ENCODE measurements at regions not wholly inside any gene's neighbourhood (a gene's known extent, or its start where the extent isn't known, plus 50 kb on each side); places are given as distances from the start of the nearest gene placed in this dataset.

DNA sequence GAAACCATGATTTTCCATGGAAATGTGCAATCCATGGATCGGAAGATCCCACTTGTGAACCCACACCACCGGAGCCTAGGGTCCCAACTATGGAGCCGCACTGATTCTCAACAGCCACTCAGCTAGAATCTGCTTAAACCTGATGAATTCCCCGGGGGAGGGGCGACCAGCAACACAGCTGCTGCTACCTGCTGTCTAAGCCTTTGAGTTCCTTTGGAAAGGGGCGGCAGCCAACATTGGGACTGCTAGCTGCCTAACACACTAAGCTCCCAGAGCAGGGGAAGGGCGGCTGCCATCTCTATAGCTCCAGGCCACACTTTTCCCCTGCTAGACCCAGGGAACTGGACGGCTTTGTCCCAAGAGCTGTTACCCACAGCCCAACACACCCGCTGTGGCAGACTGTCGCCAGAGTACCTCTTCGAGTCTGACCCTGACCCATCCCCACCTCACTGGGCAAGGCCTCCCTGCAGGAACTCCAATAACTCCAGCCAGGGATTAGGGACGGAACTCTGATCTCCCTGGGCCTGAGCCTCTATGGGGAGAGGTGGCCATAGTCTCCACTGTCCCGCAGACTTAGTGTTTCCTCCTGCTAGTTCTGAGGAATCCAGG, 205.8 kb upstream of the SLC16A7 start:
- ChIA-PET CTCF (no interaction called here), POLR2A (ENCODE audit: unreplicated experiment) (no interaction called here)
- Histone ChIP-seq H3K4me2 (no peak overlapping the region), H2AFZ (no peak overlapping the region), H3K36me3 (ENCODE audit: low read depth) (no peaks in the 10 kb centered on the region), H3K79me2 (ENCODE audit: low read depth) (no peaks in the 10 kb centered on the region), H3K9me2 (ENCODE audit: insufficient read depth) (no peaks in the 10 kb centered on the region), H3K27me3 (ENCODE audit: insufficient read depth, low read depth) (no peaks in the 10 kb centered on the region), H3K4me1 (replicated peaks; ENCODE audit: insufficient read depth) (no peaks in the 10 kb centered on the region), H4K20me1 (ENCODE audit: insufficient read depth) (no peaks in the 10 kb centered on the region), H3K9me3 (ENCODE audit: insufficient read depth, low read depth) (no peaks in the 10 kb centered on the region), H3F3A (ENCODE audit: insufficient read depth, low read depth) (no peaks in the 10 kb centered on the region), H3K4me3 (no peak overlapping the region), H3K27ac (no peak overlapping the region)
- BruUV-seq (replicated peaks), result no TSS peak
- intact Hi-C loops (cut with micrococcal nuclease; ENCODE audit: unreplicated experiment), result no loop called here
- TF ChIP-seq EZH2 (IDR thresholded peaks at IDR 0.05; ENCODE audit: low read depth), result no peak
- no peak for DNase-seq

DNA sequence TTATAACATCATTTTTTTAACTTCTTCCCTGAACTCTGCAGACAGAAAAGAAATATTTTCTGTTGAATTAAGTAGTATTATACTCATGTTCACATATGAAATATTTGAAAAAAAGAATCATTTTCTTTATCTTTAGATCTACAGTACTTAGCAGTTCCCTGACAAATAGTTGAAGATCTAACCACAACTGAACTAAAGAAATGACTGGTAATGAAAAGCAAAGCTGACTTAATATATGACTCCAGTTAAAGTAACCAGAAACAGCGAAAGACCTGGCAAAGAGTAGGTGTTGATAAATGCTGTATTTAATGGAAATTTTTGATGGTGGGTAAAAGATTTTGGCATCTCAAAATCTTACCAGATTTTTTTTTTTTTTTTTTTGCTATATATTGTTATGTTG, 207.1 kb upstream of the SLC16A7 start:
- Histone ChIP-seq H3K27ac (no peak overlapping the region), H3K9me2 (ENCODE audit: insufficient read depth) (no peaks in the 10 kb centered on the region), H3K79me2 (ENCODE audit: low read depth) (no peaks in the 10 kb centered on the region), H3K4me2 (no peak overlapping the region), H4K20me1 (ENCODE audit: insufficient read depth) (no peaks in the 10 kb centered on the region), H2AFZ (no peak overlapping the region), H3K4me1 (replicated peaks; ENCODE audit: insufficient read depth) (no peaks in the 10 kb centered on the region), H3F3A (ENCODE audit: insufficient read depth, low read depth) (no peaks in the 10 kb centered on the region), H3K4me3 (no peak overlapping the region), H3K27me3 (ENCODE audit: insufficient read depth, low read depth) (no peaks in the 10 kb centered on the region), H3K36me3 (ENCODE audit: low read depth) (no peaks in the 10 kb centered on the region), H3K9me3 (ENCODE audit: insufficient read depth, low read depth) (no peaks in the 10 kb centered on the region)
- no TSS peak for BruUV-seq (replicated peaks)
- ChIA-PET CTCF (no interaction called here), POLR2A (ENCODE audit: unreplicated experiment) (no interaction called here)
- intact Hi-C loops (cut with micrococcal nuclease; ENCODE audit: unreplicated experiment), result no loop called here
- TF ChIP-seq EZH2 (IDR thresholded peaks at IDR 0.05; ENCODE audit: low read depth), result no peak
- TF ChIP-seq, protein P1, sequence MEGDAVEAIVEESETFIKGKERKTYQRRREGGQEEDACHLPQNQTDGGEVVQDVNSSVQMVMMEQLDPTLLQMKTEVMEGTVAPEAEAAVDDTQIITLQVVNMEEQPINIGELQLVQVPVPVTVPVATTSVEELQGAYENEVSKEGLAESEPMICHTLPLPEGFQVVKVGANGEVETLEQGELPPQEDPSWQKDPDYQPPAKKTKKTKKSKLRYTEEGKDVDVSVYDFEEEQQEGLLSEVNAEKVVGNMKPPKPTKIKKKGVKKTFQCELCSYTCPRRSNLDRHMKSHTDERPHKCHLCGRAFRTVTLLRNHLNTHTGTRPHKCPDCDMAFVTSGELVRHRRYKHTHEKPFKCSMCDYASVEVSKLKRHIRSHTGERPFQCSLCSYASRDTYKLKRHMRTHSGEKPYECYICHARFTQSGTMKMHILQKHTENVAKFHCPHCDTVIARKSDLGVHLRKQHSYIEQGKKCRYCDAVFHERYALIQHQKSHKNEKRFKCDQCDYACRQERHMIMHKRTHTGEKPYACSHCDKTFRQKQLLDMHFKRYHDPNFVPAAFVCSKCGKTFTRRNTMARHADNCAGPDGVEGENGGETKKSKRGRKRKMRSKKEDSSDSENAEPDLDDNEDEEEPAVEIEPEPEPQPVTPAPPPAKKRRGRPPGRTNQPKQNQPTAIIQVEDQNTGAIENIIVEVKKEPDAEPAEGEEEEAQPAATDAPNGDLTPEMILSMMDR (conservative IDR thresholded peaks at IDR 0.05), result no peak
- no peak for DNase-seq

DNA sequence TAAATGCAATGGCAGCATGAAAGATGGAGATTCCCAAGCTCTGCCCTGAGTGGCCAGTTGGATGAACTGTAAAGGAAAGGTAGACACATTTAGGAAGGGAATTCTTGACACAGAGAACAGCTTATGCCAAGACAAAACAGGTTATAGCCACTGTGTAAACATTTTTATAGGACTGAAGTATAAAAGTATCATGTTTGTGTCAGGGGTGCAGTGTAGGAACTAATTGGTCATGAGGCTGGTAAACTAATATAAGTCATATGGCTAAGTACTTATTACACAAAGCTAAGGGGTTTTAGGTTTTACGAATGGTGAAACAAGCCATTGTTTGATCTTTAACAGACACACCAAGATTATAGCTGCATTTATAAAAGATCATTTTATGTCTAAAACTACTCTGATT, 207.7 kb upstream of the SLC16A7 start:
- CTCF ChIA-PET, result no interaction called here
- H3K9me2 ChIP-seq (ENCODE audit: insufficient read depth), result no peaks in the 10 kb centered on the region
- no peaks in the 10 kb centered on the region for H3K27me3 ChIP-seq (ENCODE audit: insufficient read depth, low read depth)
- H3K4me2 ChIP-seq, result no peak overlapping the region
- no peaks in the 10 kb centered on the region for H3K36me3 ChIP-seq (ENCODE audit: low read depth)
- H3F3A ChIP-seq (ENCODE audit: insufficient read depth, low read depth), result no peaks in the 10 kb centered on the region
- H3K4me3 ChIP-seq, result no peak overlapping the region
- no peaks in the 10 kb centered on the region for H3K4me1 ChIP-seq (replicated peaks; ENCODE audit: insufficient read depth)
- H3K27ac ChIP-seq, result no peak overlapping the region
- no peaks in the 10 kb centered on the region for H3K79me2 ChIP-seq (ENCODE audit: low read depth)
- no peak for DNase-seq
- POLR2A ChIA-PET (ENCODE audit: unreplicated experiment), result no interaction called here
- H2AFZ ChIP-seq, result no peak overlapping the region
- no peaks in the 10 kb centered on the region for H4K20me1 ChIP-seq (ENCODE audit: insufficient read depth)
- intact Hi-C loops (cut with micrococcal nuclease; ENCODE audit: unreplicated experiment), result no loop called here
- TF ChIP-seq, protein P1 (conservative IDR thresholded peaks at IDR 0.05), result no peak
- TF ChIP-seq EZH2 (IDR thresholded peaks at IDR 0.05; ENCODE audit: low read depth), result no peak
- no peaks in the 10 kb centered on the region for H3K9me3 ChIP-seq (ENCODE audit: insufficient read depth, low read depth)
- no TSS peak for BruUV-seq (replicated peaks)

DNA sequence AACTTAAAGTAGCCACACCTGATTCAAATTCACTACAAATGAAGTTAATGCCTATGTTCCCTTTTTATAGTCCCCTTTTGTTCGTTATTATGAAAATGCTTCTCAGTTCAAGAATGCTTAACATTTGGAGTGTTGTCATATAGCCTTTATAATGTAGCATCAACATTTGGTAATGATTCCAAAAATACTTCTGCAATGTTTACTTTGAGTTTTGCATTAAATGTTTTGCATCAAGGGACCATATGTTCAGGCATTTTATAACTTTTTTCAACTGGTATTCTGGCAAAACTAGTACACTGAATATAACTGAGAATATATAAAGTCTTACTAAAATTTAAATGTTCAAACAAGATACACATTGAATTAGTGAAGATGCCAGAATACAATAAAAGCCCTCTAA, 209.6 kb upstream of the SLC16A7 start:
- no peak for TF ChIP-seq EZH2 (IDR thresholded peaks at IDR 0.05; ENCODE audit: low read depth)
- TF ChIP-seq, protein P1 (conservative IDR thresholded peaks at IDR 0.05), result no peak

More for the DNA sequence above, 209.6 kb upstream of the SLC16A7 start:
- POLR2A ChIA-PET (ENCODE audit: unreplicated experiment), result no interaction called here
- Histone ChIP-seq H3K79me2 (ENCODE audit: low read depth) (no peaks in the 10 kb centered on the region), H3K4me3 (no peak overlapping the region), H3K9me3 (ENCODE audit: insufficient read depth, low read depth) (no peaks in the 10 kb centered on the region), H3K27me3 (ENCODE audit: insufficient read depth, low read depth) (no peaks in the 10 kb centered on the region), H3K27ac (no peak overlapping the region), H3F3A (ENCODE audit: insufficient read depth, low read depth) (no peaks in the 10 kb centered on the region), H4K20me1 (ENCODE audit: insufficient read depth) (no peaks in the 10 kb centered on the region), H2AFZ (no peak overlapping the region), H3K36me3 (ENCODE audit: low read depth) (no peaks in the 10 kb centered on the region), H3K9me2 (ENCODE audit: insufficient read depth) (no peaks in the 10 kb centered on the region), H3K4me2 (no peak overlapping the region), H3K4me1 (replicated peaks; ENCODE audit: insufficient read depth) (no peaks in the 10 kb centered on the region)
- no TSS peak for BruUV-seq (replicated peaks)
- DNase-seq, result no peak
- CTCF ChIA-PET, result no interaction called here
- intact Hi-C loops (cut with micrococcal nuclease; ENCODE audit: unreplicated experiment), result no loop called here
